IMR-90 (cell line): ENCODE measurements at regions not wholly inside any gene's neighbourhood (a gene's known extent, or its start where the extent isn't known, plus 50 kb on each side); places are given as distances from the start of the nearest gene placed in this dataset.

Experiments
- ATAC-seq: fragments of 200-7000 bp; cut with Tn5 transposase; 2 replicates; pipeline ENCODE4 v1.9.1; 2020; ENCODE audit warnings: low read depth, mild to moderate bottlenecking, moderate library complexity
- BruUV-seq: library from RNA; stranded (reverse); fragments of 400-500 nt; replicated peaks from 2 replicates; lab custom pipeline; 2021; lab: Mats Ljungman, UMichigan
- CTCF ChIA-PET: fragments of 300-600 bp; formaldehyde crosslinking; extraction: SDS; loops from one replicate; lab custom pipeline; 2021; ENCODE audit warnings: antibody characterized with exemption; lab: Yijun Ruan, JAX
- POLR2A ChIA-PET: fragments of 300-600 bp; sonication (Branson Sonifier 250); formaldehyde crosslinking; loops from one replicate; lab custom pipeline; 2022; ENCODE audit warnings: antibody characterized with exemption; ENCODE audit not compliant: unreplicated experiment; lab: Charles Lee
- DNase-seq: peaks from one replicate; pipeline ENCODE4 v3.0.0; 2013
- H2AFZ ChIP-seq: replicated peaks from 2 replicates; pipeline ENCODE3; 2013; ENCODE audit warnings: low read length, mild to moderate bottlenecking; ENCODE audit not compliant: poor library complexity
- H2AK5ac ChIP-seq: 2 replicates; pipeline ENCODE4 v1.6.1; 2013; ENCODE audit warnings: low read depth, low read length, inconsistent platforms
- H2AK9ac ChIP-seq: replicated peaks from 2 replicates; pipeline ENCODE3; 2013; ENCODE audit warnings: mild to moderate bottlenecking, low read depth, low read length, moderate library complexity; ENCODE audit not compliant: poor library complexity
- H2BK120ac ChIP-seq: 2 replicates; pipeline ENCODE4 v1.6.1; 2013; ENCODE audit warnings: low read depth, low read length, inconsistent platforms
- H2BK15ac ChIP-seq: 3 replicates; pipeline ENCODE4 v1.6.1; 2013; ENCODE audit warnings: low read depth, low read length, inconsistent platforms
- H2BK20ac ChIP-seq: 2 replicates; pipeline ENCODE4 v1.6.1; 2013; ENCODE audit warnings: low read depth, mild to moderate bottlenecking, inconsistent platforms, low read length, moderate library complexity
- H2BK5ac ChIP-seq: 2 replicates; pipeline ENCODE4 v1.6.1; 2013; ENCODE audit warnings: mild to moderate bottlenecking, low read depth, low read length, inconsistent platforms; ENCODE audit not compliant: poor library complexity, severe bottlenecking
- H3K14ac ChIP-seq: replicated peaks from 2 replicates; pipeline ENCODE4 v1.6.1; 2013; ENCODE audit warnings: low read depth, low read length, inconsistent platforms
- H3K18ac ChIP-seq: 2 replicates; pipeline ENCODE4 v1.6.1; 2013; ENCODE audit warnings: low read depth, low read length, control low read depth
- H3K23ac ChIP-seq: 2 replicates; pipeline ENCODE4 v1.6.1; 2013; ENCODE audit warnings: low read depth, low read length, inconsistent platforms
- H3K27ac ChIP-seq: 2 replicates; pipeline ENCODE4 v1.5.1; 2013; ENCODE audit warnings: mild to moderate bottlenecking, control low read depth, low read length; ENCODE audit not compliant: insufficient read depth
- H3K27me3 ChIP-seq: 2 replicates; pipeline ENCODE4 v1.6.1; 2013; ENCODE audit warnings: low read length; ENCODE audit not compliant: control insufficient read depth, insufficient read depth
- H3K36me3 ChIP-seq: 2 replicates; pipeline ENCODE4 v1.6.1; 2013; ENCODE audit warnings: low read length, mixed read lengths; ENCODE audit not compliant: control insufficient read depth, insufficient read depth
- H3K4ac ChIP-seq: 2 replicates; pipeline ENCODE4 v1.6.1; 2013; ENCODE audit warnings: low read depth, low read length, inconsistent platforms
- H3K4me1 ChIP-seq: 2 replicates; pipeline ENCODE4 v1.6.1; 2013; ENCODE audit warnings: low read length, mixed read lengths; ENCODE audit not compliant: control insufficient read depth, insufficient read depth
- H3K4me2 ChIP-seq: 2 replicates; pipeline ENCODE4 v1.6.1; 2013; ENCODE audit warnings: low read depth, mild to moderate bottlenecking, control low read depth, low read length, moderate library complexity
- H3K4me3 ChIP-seq: 2 replicates; pipeline ENCODE4 v1.5.1; 2013; ENCODE audit warnings: low read depth, mild to moderate bottlenecking, control low read depth, low read length, moderate library complexity; ENCODE audit not compliant: insufficient read depth
- H3K56ac ChIP-seq: 2 replicates; pipeline ENCODE4 v1.6.1; 2013; ENCODE audit warnings: low read length, inconsistent platforms; ENCODE audit not compliant: insufficient read depth; ENCODE audit errors: extremely low read depth
- H3K79me1 ChIP-seq, 2 experiments: 2 replicates each; pipeline ENCODE4 v1.6.1; 2013; ENCODE audit warnings: low read length in 2 of 2, inconsistent platforms in 1 of 2, low read depth in 1 of 2
- H3K9ac ChIP-seq: 2 replicates; pipeline ENCODE4 v1.6.1; 2013; ENCODE audit warnings: low read depth, low read length, control low read depth
- H3K9me1 ChIP-seq: 2 replicates; pipeline ENCODE4 v1.6.1; 2013; ENCODE audit warnings: low read length, inconsistent platforms; ENCODE audit not compliant: insufficient read depth
- H3K9me3 ChIP-seq: 2 replicates; pipeline ENCODE4 v1.6.1; 2013; ENCODE audit warnings: low read length; ENCODE audit not compliant: control insufficient read depth, insufficient read depth
- H4K20me1 ChIP-seq: 2 replicates; pipeline ENCODE4 v1.6.1; 2013; ENCODE audit warnings: low read length, inconsistent platforms; ENCODE audit not compliant: insufficient read depth
- H4K5ac ChIP-seq: 2 replicates; pipeline ENCODE4 v1.6.1; 2013; ENCODE audit warnings: mild to moderate bottlenecking, low read depth, low read length, control low read depth
- H4K8ac ChIP-seq, 2 experiments: 2 replicates each; pipeline ENCODE4 v1.6.1; 2013; ENCODE audit warnings: low read depth in 2 of 2, low read length in 2 of 2, control low read depth in 1 of 2, inconsistent platforms in 1 of 2
- H4K91ac ChIP-seq: 2 replicates; pipeline ENCODE4 v1.6.1; 2013; ENCODE audit warnings: low read depth, low read length, inconsistent platforms; ENCODE audit not compliant: insufficient read depth
- CHD1 ChIP-seq: IDR thresholded peaks from 2 replicates; pipeline ENCODE4 v1.6.1; 2012; ENCODE audit warnings: low read depth, low read length, improper control_type of control experiment
- SMC3 ChIP-seq: fragments of 150-350 bp; IDR thresholded peaks from 2 replicates; pipeline ENCODE4 v1.6.1; 2016; ENCODE audit warnings: low read depth, mild to moderate bottlenecking, antibody characterized with exemption, low read length, moderate library complexity
- USF2 ChIP-seq: fragments of 150-350 bp; IDR thresholded peaks from 2 replicates; pipeline ENCODE4 v1.6.1; 2017; ENCODE audit warnings: mild to moderate bottlenecking, antibody characterized with exemption, low read length, low read depth
- WGBS, 2 experiments: methylation state at CpG; one replicate each; pipeline versions ENCODE4 v1.1.5 to v1.1.7; 2013; ENCODE audit warnings: missing lambda C conversion rate in 2 of 2; ENCODE audit not compliant: insufficient read length in 1 of 2; ENCODE audit errors: extremely low coverage in 2 of 2; 5-methylcytosine and 5-hydroxymethylcytosine counted together
- dilution Hi-C: fragments of 300-500 bp; cut with HindIII; formaldehyde crosslinking; loops from one replicate; pipeline ENCODE4 v1.14.3; 2018; ENCODE audit warnings: low sequenced_read_pairs; ENCODE audit not compliant: unreplicated experiment
- in situ Hi-C: fragments of 300-500 bp; cut with MboI; formaldehyde crosslinking; loops from 3 replicates; pipeline ENCODE4 v1.14.3; 2019; ENCODE audit warnings: low sequenced_read_pairs, inconsistent platforms, mixed read lengths
- intact Hi-C: fragments of 100-400 bp; cut with micrococcal nuclease; formaldehyde crosslinking; loops from 2 replicates; pipeline ENCODE4 v1.10.0; 2022

- Histone ChIP-seq H4K8ac (no peak overlapping the region), H2BK20ac (no peak overlapping the region), H3K18ac (no peak overlapping the region), H4K20me1 (no peaks in the 10 kb centered on the region), H3K27ac (no peak overlapping the region), H3K56ac (no peak overlapping the region), H3K27me3 (no peaks in the 10 kb centered on the region), H3K14ac (no peak overlapping the region), H3K79me1 (no peaks in the 10 kb centered on the region), H3K9me3 (peaks cover under 1% of the 10 kb centered on the region; the same call in 1 of the 2 replicates), H3K36me3 (no peaks in the 10 kb centered on the region), H3K4me1 (no peaks in the 10 kb centered on the region), H3K4me2 (no peak overlapping the region), H2AK9ac (no peak overlapping the region), H4K91ac (no peak overlapping the region), H3K9ac (no peak overlapping the region), H2BK15ac (no peak overlapping the region), H2AFZ (no peak overlapping the region), H3K23ac (no peak overlapping the region), H2AK5ac (no peak overlapping the region), H2BK5ac (no peak overlapping the region), H3K4ac (no peak overlapping the region), H3K4me3 (no peak overlapping the region), H4K5ac (no peak overlapping the region), H2BK120ac (no peak overlapping the region), H3K9me1 (no peaks in the 10 kb centered on the region)
- intact Hi-C loops (no loop called here), in situ Hi-C loops (no loop called here), dilution Hi-C loops (no loop called here)
- ChIA-PET CTCF (no interaction called here), POLR2A (no interaction called here)
- DNase-seq, result no peak
- BruUV-seq, result no TSS peak
- TF ChIP-seq USF2 (no peak), CHD1 (no peak), SMC3 (no peak)
- no CpG with 5 or more reads among the region's 3 CpGs for WGBS, 2 experiments
- no peak for ATAC-seq
Observed at GRCh38 chr5:100232736-100233135, 302.4 kb upstream of the FAM174A start.
